K562 (cell line): ENCODE measurements at regions not wholly inside any gene's neighbourhood (a gene's known extent, or its start where the extent isn't known, plus 50 kb on each side); places are given as distances from the start of the nearest gene placed in this dataset.
"Not testable (repeated sequence)": the region's sequence is repeated elsewhere in the genome, so short reads cannot be mapped to it uniquely, and the experiment has no call there.

Source experiments
- ATAC-seq: fragments of 200-7000 bp; cut with Tn5 transposase; 3 replicates; pipeline ENCODE4 v1.9.1; 2020; ENCODE audit warnings: moderate library complexity
- BruUV-seq: library from RNA; stranded (reverse); fragments of 400-500 nt; replicated peaks from 2 replicates; lab custom pipeline; 2021; lab: Mats Ljungman, UMichigan
- CTCF ChIA-PET: fragments of 300-600 bp; formaldehyde crosslinking; extraction: SDS; loops from one replicate; lab custom pipeline; 2021; ENCODE audit warnings: low intra/inter-chr PET ratio; lab: Yijun Ruan, JAX
- POLR2A ChIA-PET: fragments of 300-600, 350-650 bp; sonication (Branson Sonifier 250); formaldehyde crosslinking; extraction: SDS; loops from one replicate; lab custom pipeline; 2021; ENCODE audit warnings: antibody characterized with exemption, inconsistent platforms; lab: Yijun Ruan, JAX
- DNase-seq, 4 experiments: peaks; one replicate each; pipeline versions ENCODE4 v3.0.0 to v3.0.0-alpha.2; 2011 to 2018; ENCODE audit warnings: low spot score in 3 of 4, mixed read lengths in 3 of 4; ENCODE audit errors: extremely low read depth in 1 of 4
- FAIRE-seq: peaks from 2 replicates; lab custom pipeline; 2011; peaks lifted over from hg19 to GRCh38; lab: Jason Lieb, UNC
- H2AFZ ChIP-seq: 2 replicates; pipeline ENCODE4 v1.6.0; 2011; ENCODE audit warnings: low read depth, low read length, control low read depth, inconsistent platforms
- H3K27ac ChIP-seq: fragments of 200-600 bp; 3 replicates; pipeline ENCODE4 v1.8.0; 2011; ENCODE audit warnings: low read depth, mild to moderate bottlenecking, control low read depth, inconsistent platforms, low read length, moderate library complexity, mixed read lengths; ENCODE audit errors: extremely low read depth
- H3K27me3 ChIP-seq, 2 experiments: fragments of 300-600 bp in 1 of 2; 2 replicates in 1 of 2; 3 replicates in 1 of 2; pipeline versions ENCODE4 v1.6.0 to v1.8.0; 2011; ENCODE audit warnings: inconsistent platforms in 2 of 2, low read length in 2 of 2, mild to moderate bottlenecking in 1 of 2, mixed read lengths in 1 of 2, moderate library complexity in 1 of 2; ENCODE audit not compliant: control insufficient read depth in 2 of 2, insufficient read depth in 2 of 2
- H3K36me3 ChIP-seq: fragments of 300-600 bp; 3 replicates; pipeline ENCODE4 v1.8.0; 2011; ENCODE audit warnings: mild to moderate bottlenecking, low read length, inconsistent platforms; ENCODE audit not compliant: control insufficient read depth, insufficient read depth
- H3K4me1 ChIP-seq, 2 experiments: fragments of 200-600 bp in 1 of 2; replicated peaks in 1 of 2; 2 replicates in 1 of 2; 3 replicates in 1 of 2; pipeline versions ENCODE4 v1.5.1 to v1.8.0; 2011; ENCODE audit warnings: inconsistent platforms in 2 of 2, low read length in 2 of 2, mild to moderate bottlenecking in 1 of 2, mixed read lengths in 1 of 2, moderate library complexity in 1 of 2; ENCODE audit not compliant: control insufficient read depth in 2 of 2, insufficient read depth in 2 of 2
- H3K4me2 ChIP-seq: 2 replicates; pipeline ENCODE4 v1.6.1; 2011; ENCODE audit warnings: low read length, control low read depth, inconsistent platforms, mixed read lengths; ENCODE audit not compliant: insufficient read depth
- H3K4me3 ChIP-seq: fragments of 200-600 bp; sonication (generic), shearing (Covaris generic); 2 replicates; pipeline ENCODE4 v1.5.1; 2016; ENCODE audit warnings: control low read depth, inconsistent platforms
- H3K79me2 ChIP-seq: fragments of 200-600 bp; 3 replicates; pipeline ENCODE4 v1.8.0; 2011; ENCODE audit warnings: low read length, inconsistent platforms; ENCODE audit not compliant: control insufficient read depth, insufficient read depth
- H3K9ac ChIP-seq, 2 experiments: 2 replicates each; pipeline versions ENCODE4 v1.6.0 to v1.6.1; 2011; ENCODE audit warnings: low read depth in 2 of 2, low read length in 2 of 2, control low read depth in 1 of 2, inconsistent platforms in 1 of 2, mild to moderate bottlenecking in 1 of 2, mixed read lengths in 1 of 2; ENCODE audit not compliant: insufficient read depth in 1 of 2
- H3K9me1 ChIP-seq: one replicate; pipeline ENCODE4 v1.6.0; 2011; ENCODE audit warnings: inconsistent platforms, mild to moderate bottlenecking, low read length, moderate library complexity; ENCODE audit not compliant: control insufficient read depth, insufficient read depth
- H3K9me3 ChIP-seq: replicated peaks from 2 replicates; pipeline ENCODE4 v1.5.1; 2011; ENCODE audit warnings: low read depth, low read length, inconsistent platforms; ENCODE audit not compliant: control insufficient read depth, insufficient read depth
- H4K20me1 ChIP-seq: replicated peaks from 2 replicates; pipeline ENCODE4 v1.6.1; 2011; ENCODE audit warnings: low read length, inconsistent platforms, mixed read lengths; ENCODE audit not compliant: control insufficient read depth, insufficient read depth
- SRSF9 ChIP-seq: fragments of 200-400 bp; formaldehyde crosslinking; IDR thresholded peaks from 2 replicates; pipeline ENCODE4 v1.6.1; 2017; ENCODE audit warnings: low read depth, low read length, borderline replicate concordance
- WGBS: fragments of 100-300 bp; shearing (Covaris generic); methylation state at CpG from one replicate; pipeline ENCODE4 v1.1.6; 2016; ENCODE audit warnings: low coverage, mixed read lengths; ENCODE audit not compliant: insufficient coverage; ENCODE audit errors: missing lambda C conversion rate; 5-methylcytosine and 5-hydroxymethylcytosine counted together
- in situ Hi-C: fragments of 300-500 bp; cut with MboI; formaldehyde crosslinking; loops from 4 replicates; pipeline ENCODE4 v1.15.0; 2018; ENCODE audit warnings: inconsistent platforms, mixed read lengths
- intact Hi-C: fragments of 100-400 bp; cut with micrococcal nuclease; formaldehyde crosslinking; loops from 2 replicates; pipeline ENCODE4 v1.14.2; 2022

DNA sequence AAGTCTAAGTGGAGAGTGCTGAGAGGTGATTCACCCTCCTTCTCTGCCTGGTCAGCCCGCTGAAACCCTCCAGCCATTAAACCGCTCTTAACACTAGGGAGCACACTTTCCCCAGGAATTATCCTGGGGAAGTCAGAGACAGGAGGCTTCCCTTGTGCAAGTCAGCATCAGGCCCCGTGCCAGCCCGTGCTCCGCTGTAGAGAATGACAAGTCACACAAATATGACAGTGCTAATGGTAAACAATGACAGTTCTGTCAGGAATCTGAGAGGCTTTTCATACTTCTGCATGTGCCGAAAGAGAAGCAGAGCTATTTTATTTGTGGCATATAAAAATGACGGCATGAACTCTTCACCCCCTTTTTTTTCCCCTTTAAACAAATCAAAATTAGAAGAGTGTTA lies 816.9 kb upstream of the SLC10A2 start:
- Histone ChIP-seq H3K4me1 (no peaks in the 10 kb centered on the region), H3K4me3 (no peak overlapping the region), H3K9me1 (no peaks in the 10 kb centered on the region), H4K20me1 (no peaks in the 10 kb centered on the region), H3K27ac (no peak overlapping the region), H3K9me3 (no peaks in the 10 kb centered on the region), H2AFZ (no peak overlapping the region), H3K79me2 (no peaks in the 10 kb centered on the region), H3K27me3 (no peaks in the 10 kb centered on the region), H3K9ac (no peak overlapping the region), H3K4me2 (no peak overlapping the region), H3K36me3 (no peaks in the 10 kb centered on the region)
- no TSS peak for BruUV-seq
- in situ Hi-C loops, result no loop called here
- WGBS, result 0% methylated on average over 1 of the region's 7 CpGs
- TF ChIP-seq SRSF9, result no peak
- FAIRE-seq, result no peak
- ChIA-PET POLR2A (no interaction called here), CTCF (no interaction called here)
- DNase-seq, result no peak
- intact Hi-C loops, result no loop called here
- no peak for ATAC-seq

DNA sequence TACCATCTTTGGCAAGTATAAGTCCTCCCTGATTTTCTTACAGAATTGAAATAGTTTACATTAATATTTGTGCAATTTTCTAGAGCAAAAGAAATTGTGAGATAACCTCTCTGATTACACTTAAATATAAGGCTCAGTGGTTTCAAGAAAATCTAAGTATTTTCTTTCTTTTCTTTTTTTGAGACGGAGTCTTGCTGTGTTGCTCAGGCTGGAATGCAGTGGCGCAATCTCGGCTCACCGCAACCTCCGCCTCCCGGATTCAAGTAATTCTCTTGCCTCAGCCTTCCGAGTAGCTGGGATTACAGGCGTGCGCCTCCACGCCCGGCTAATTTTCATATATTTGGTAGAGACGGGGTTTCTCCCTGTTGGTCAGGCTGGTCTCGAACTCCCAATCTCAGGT lies 813.9 kb upstream of the SLC10A2 start:
- POLR2A ChIA-PET, H3K79me2 ChIP-seq, H4K20me1 ChIP-seq, BruUV-seq, H2AFZ ChIP-seq, H3K9me3 ChIP-seq, H3K27ac ChIP-seq, intact Hi-C loops, H3K4me2 ChIP-seq, H3K9ac ChIP-seq, DNase-seq, ATAC-seq, CTCF ChIA-PET, H3K4me3 ChIP-seq, H3K27me3 ChIP-seq, H3K4me1 ChIP-seq, in situ Hi-C loops, H3K9me1 ChIP-seq, H3K36me3 ChIP-seq, FAIRE-seq: not testable (repeated sequence)
- WGBS, result 1% methylated on average over 13 of the region's 13 CpGs
